ENCODE measurements at regions not wholly inside any gene's neighbourhood (a gene's known extent, or its start where the extent isn't known, plus 50 kb on each side); places are given as distances from the start of the nearest gene placed in this dataset.

- intact Hi-C loops (cut with micrococcal nuclease), result no loop called here
- Mint-ChIP-seq H3K9me3 (no peaks in the 10 kb centered on the region), H3K27ac (no peak overlapping the region), H3K27me3 (ENCODE audit: low read depth) (peaks cover 24% of the 10 kb centered on the region), H3K36me3 (ENCODE audit: low read depth) (no peaks in the 10 kb centered on the region), H3K4me3 (no peak overlapping the region), H3K4me1 (ENCODE audit: low read depth) (peaks cover 5% of the 10 kb centered on the region)
- no peak for DNase-seq
- CTCF ChIA-PET, result interaction anchor here (0.6 kb wide), 1 partner anchor 757 kb away, joined by 3 read pairs; no protein-coding TSS in a partner anchor
These were observed 166.0 kb upstream of the MDFIC start for GRCh38 chr7:114755856-114756255.

- H3K36me3 Mint-ChIP-seq (ENCODE audit: low read depth), result no peaks in the 10 kb centered on the region
- no peaks in the 10 kb centered on the region for H3K9me3 Mint-ChIP-seq
- H3K4me3 Mint-ChIP-seq, result no peak overlapping the region
- CTCF ChIA-PET, result interaction anchor here (1.0 kb wide), 1 partner anchor 12 kb away, joined by 3 read pairs; no protein-coding TSS in a partner anchor
- intact Hi-C loops (cut with micrococcal nuclease), result no loop called here
- no peaks in the 10 kb centered on the region for H3K4me1 Mint-ChIP-seq (ENCODE audit: low read depth)
- H3K27me3 Mint-ChIP-seq (ENCODE audit: low read depth), result peaks cover 25% of the 10 kb centered on the region
- no peak for DNase-seq
- H3K27ac Mint-ChIP-seq, result no peak overlapping the region
These were observed 163.2 kb upstream of the MDFIC start for GRCh38 chr7:114758661-114759227.

GRCh38 chr7:114759347-114760062, 162.4 kb upstream of the MDFIC start:
- Mint-ChIP-seq H3K27ac (no peak overlapping the region), H3K27me3 (ENCODE audit: low read depth) (peaks cover 25% of the 10 kb centered on the region), H3K4me3 (no peak overlapping the region), H3K4me1 (ENCODE audit: low read depth) (no peaks in the 10 kb centered on the region), H3K36me3 (ENCODE audit: low read depth) (no peaks in the 10 kb centered on the region), H3K9me3 (no peaks in the 10 kb centered on the region)
- intact Hi-C loops (cut with micrococcal nuclease), result no loop called here
- CTCF ChIA-PET, result no interaction called here
- no peak for DNase-seq

- Mint-ChIP-seq H3K4me3 (no peak overlapping the region), H3K27me3 (ENCODE audit: low read depth) (peaks cover 23% of the 10 kb centered on the region), H3K4me1 (ENCODE audit: low read depth) (no peaks in the 10 kb centered on the region), H3K36me3 (ENCODE audit: low read depth) (no peaks in the 10 kb centered on the region), H3K9me3 (no peaks in the 10 kb centered on the region), H3K27ac (no peak overlapping the region)
- no peak for DNase-seq
- CTCF ChIA-PET, result no interaction called here
- intact Hi-C loops (cut with micrococcal nuclease), result no loop called here
These were observed 161.4 kb upstream of the MDFIC start for GRCh38 chr7:114760477-114760876.

GRCh38 chr7:114761973-114762372, 159.9 kb upstream of the MDFIC start:
- Mint-ChIP-seq H3K36me3 (ENCODE audit: low read depth) (no peaks in the 10 kb centered on the region), H3K27me3 (ENCODE audit: low read depth) (peaks cover 25% of the 10 kb centered on the region), H3K4me1 (ENCODE audit: low read depth) (no peaks in the 10 kb centered on the region), H3K27ac (no peak overlapping the region), H3K9me3 (no peaks in the 10 kb centered on the region), H3K4me3 (no peak overlapping the region)
- intact Hi-C loops (cut with micrococcal nuclease), result no loop called here
- no peak for DNase-seq
- CTCF ChIA-PET, result interaction anchor here (1.0 kb wide), 1 partner anchor 19 kb away, joined by 3 read pairs; no protein-coding TSS in a partner anchor

- H3K27me3 Mint-ChIP-seq (ENCODE audit: low read depth), result peaks cover 33% of the 10 kb centered on the region
- H3K27ac Mint-ChIP-seq, result no peak overlapping the region
- H3K9me3 Mint-ChIP-seq, result no peaks in the 10 kb centered on the region
- CTCF ChIA-PET, result no interaction called here
- no peaks in the 10 kb centered on the region for H3K4me1 Mint-ChIP-seq (ENCODE audit: low read depth)
- intact Hi-C loops (cut with micrococcal nuclease), result no loop called here
- no peak overlapping the region for H3K4me3 Mint-ChIP-seq
- H3K36me3 Mint-ChIP-seq (ENCODE audit: low read depth), result no peaks in the 10 kb centered on the region
- DNase-seq, result no peak
These were observed 156.4 kb upstream of the MDFIC start for GRCh38 chr7:114765331-114766040.

- H3K4me1 Mint-ChIP-seq (ENCODE audit: low read depth), result no peaks in the 10 kb centered on the region
- CTCF ChIA-PET, result no interaction called here
- no peaks in the 10 kb centered on the region for H3K36me3 Mint-ChIP-seq (ENCODE audit: low read depth)
- intact Hi-C loops (cut with micrococcal nuclease), result no loop called here
- H3K9me3 Mint-ChIP-seq, result no peaks in the 10 kb centered on the region
- no peak overlapping the region for H3K4me3 Mint-ChIP-seq
- no peak for DNase-seq
- H3K27me3 Mint-ChIP-seq (ENCODE audit: low read depth), result peaks cover 33% of the 10 kb centered on the region
- H3K27ac Mint-ChIP-seq, result no peak overlapping the region
These were observed 155.9 kb upstream of the MDFIC start for GRCh38 chr7:114766041-114766356.

- CTCF ChIA-PET, result interaction anchor here (0.6 kb wide), 1 partner anchor 20 kb away, joined by 5 read pairs; no protein-coding TSS in a partner anchor
- intact Hi-C loops (cut with micrococcal nuclease), result no loop called here
- no peaks in the 10 kb centered on the region for H3K9me3 Mint-ChIP-seq
These were observed 144.6 kb upstream of the MDFIC start for GRCh38 chr7:114777288-114777687.

GRCh38 chr7:114783508-114783907, 138.4 kb upstream of the MDFIC start:
- DNase-seq, result no peak
- peaks cover 22% of the 10 kb centered on the region for H3K27me3 Mint-ChIP-seq (ENCODE audit: low read depth)
- peaks cover 24% of the 10 kb centered on the region for H3K4me1 Mint-ChIP-seq (ENCODE audit: low read depth)
- H3K4me3 Mint-ChIP-seq, result no peak overlapping the region
- CTCF ChIA-PET, result no interaction called here
- H3K27ac Mint-ChIP-seq, result no peak overlapping the region
- no peaks in the 10 kb centered on the region for H3K9me3 Mint-ChIP-seq
- intact Hi-C loops (cut with micrococcal nuclease), result no loop called here
- H3K36me3 Mint-ChIP-seq (ENCODE audit: low read depth), result no peaks in the 10 kb centered on the region

More at GRCh38 chr7:114777288-114777687, 144.6 kb upstream of the MDFIC start:
- Mint-ChIP-seq H3K36me3 (ENCODE audit: low read depth) (no peaks in the 10 kb centered on the region), H3K4me3 (no peak overlapping the region), H3K27ac (no peak overlapping the region), H3K27me3 (ENCODE audit: low read depth) (peaks cover 24% of the 10 kb centered on the region), H3K4me1 (ENCODE audit: low read depth) (peaks cover 4% of the 10 kb centered on the region)
- no peak for DNase-seq

- intact Hi-C loops (cut with micrococcal nuclease), result no loop called here
- DNase-seq, result no peak
- Mint-ChIP-seq H3K27ac (no peak overlapping the region), H3K4me1 (ENCODE audit: low read depth) (peaks cover 28% of the 10 kb centered on the region), H3K4me3 (no peak overlapping the region), H3K9me3 (no peaks in the 10 kb centered on the region), H3K36me3 (ENCODE audit: low read depth) (no peaks in the 10 kb centered on the region), H3K27me3 (ENCODE audit: low read depth) (peaks cover 22% of the 10 kb centered on the region)
- CTCF ChIA-PET, result no interaction called here
These were observed 137.7 kb upstream of the MDFIC start for GRCh38 chr7:114784177-114784576.

- Mint-ChIP-seq H3K36me3 (ENCODE audit: low read depth) (no peaks in the 10 kb centered on the region), H3K27ac (no peak overlapping the region), H3K4me3 (no peak overlapping the region), H3K9me3 (no peaks in the 10 kb centered on the region), H3K4me1 (ENCODE audit: low read depth) (peaks cover 33% of the 10 kb centered on the region), H3K27me3 (ENCODE audit: low read depth) (peaks cover 19% of the 10 kb centered on the region)
- no peak for DNase-seq
- intact Hi-C loops (cut with micrococcal nuclease), result no loop called here
- CTCF ChIA-PET, result no interaction called here
These were observed 137.1 kb upstream of the MDFIC start for GRCh38 chr7:114784746-114785145.

GRCh38 chr7:114785496-114785895, 136.4 kb upstream of the MDFIC start:
- Mint-ChIP-seq H3K4me1 (ENCODE audit: low read depth) (peaks cover 41% of the 10 kb centered on the region), H3K27me3 (ENCODE audit: low read depth) (peaks cover 16% of the 10 kb centered on the region), H3K27ac (no peak overlapping the region), H3K9me3 (no peaks in the 10 kb centered on the region), H3K36me3 (ENCODE audit: low read depth) (no peaks in the 10 kb centered on the region), H3K4me3 (no peak overlapping the region)
- CTCF ChIA-PET, result no interaction called here
- DNase-seq, result no peak
- intact Hi-C loops (cut with micrococcal nuclease), result no loop called here

GRCh38 chr7:114786455-114786854, 135.4 kb upstream of the MDFIC start:
- Mint-ChIP-seq H3K36me3 (ENCODE audit: low read depth) (no peaks in the 10 kb centered on the region), H3K4me3 (no peak overlapping the region), H3K9me3 (no peaks in the 10 kb centered on the region), H3K4me1 (ENCODE audit: low read depth) (peaks cover 46% of the 10 kb centered on the region), H3K27me3 (ENCODE audit: low read depth) (peaks cover 17% of the 10 kb centered on the region), H3K27ac (no peak overlapping the region)
- CTCF ChIA-PET, result no interaction called here
- intact Hi-C loops (cut with micrococcal nuclease), result no loop called here
- DNase-seq, result no peak
